ENCODE measurements at regions not wholly inside any gene's neighbourhood (a gene's known extent, or its start where the extent isn't known, plus 50 kb on each side); places are given as distances from the start of the nearest gene placed in this dataset.
A peak's percentile ranks its signal among the peaks of the same experiment; 100 is the strongest.

DNA sequence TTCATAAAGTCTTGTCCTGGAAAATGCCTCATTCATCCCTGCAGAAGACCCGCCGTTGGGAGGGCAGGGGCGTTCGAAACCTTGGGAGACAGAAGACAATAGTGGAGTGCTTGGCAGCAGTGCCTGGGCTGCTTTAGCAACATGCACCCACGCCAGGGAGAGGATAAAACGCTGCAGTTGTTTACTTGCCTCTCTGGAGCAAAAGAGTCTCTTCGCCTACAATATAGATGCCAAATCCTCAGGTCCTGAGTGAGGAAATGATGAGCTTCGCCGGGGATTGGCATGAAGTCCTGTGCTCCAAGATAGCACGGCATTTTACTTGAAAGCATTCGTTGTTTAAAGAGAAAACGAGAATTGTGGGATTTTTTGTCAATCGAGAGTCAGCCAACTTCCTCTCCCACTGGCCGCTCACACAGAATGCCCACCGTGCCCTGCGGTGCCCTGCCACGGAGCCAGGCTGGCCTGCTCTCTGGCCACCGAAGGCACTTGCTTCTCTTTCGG, 152.5 kb upstream of the POU3F3 start:
- peak; percentile 80 for DNase-seq (ENCODE audit: low spot score)

DNA sequence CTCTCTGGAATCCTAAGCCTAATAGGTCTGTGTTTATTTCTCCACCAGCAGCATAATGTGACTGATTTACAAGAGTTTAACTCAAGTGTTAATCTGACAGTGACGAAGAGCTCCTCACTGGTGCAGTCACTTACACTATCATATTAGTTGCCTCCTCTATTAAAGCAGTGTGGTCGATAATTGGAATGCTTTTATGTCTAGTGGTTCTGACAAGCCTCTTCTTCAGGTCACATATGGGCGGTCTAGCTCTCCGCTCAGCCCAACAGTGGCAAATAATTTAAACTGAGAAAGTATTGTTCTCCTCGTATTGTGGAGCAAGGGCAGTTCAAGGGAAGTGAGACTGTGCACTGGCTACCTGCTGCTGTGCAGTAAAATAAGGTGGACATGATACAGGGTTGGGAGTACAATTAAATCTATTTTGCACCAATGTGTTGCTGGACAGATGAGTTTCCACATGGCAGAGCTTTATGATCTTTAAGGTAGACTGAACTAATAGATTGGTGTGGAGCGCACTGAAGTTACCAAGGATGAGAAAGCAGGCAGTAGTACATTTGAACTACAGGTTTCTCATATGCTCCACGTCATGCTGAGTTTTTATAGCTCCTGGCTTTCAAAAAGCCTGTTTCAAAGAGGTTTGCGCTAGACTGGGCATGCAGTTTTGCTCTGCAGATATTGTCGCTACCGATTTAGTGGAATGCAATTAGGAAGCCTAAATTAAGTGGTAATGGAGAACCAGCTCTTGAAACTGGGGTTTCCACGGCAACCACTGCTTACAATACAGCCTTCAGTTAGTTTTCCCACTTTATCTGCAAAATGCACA, 151.7 kb upstream of the POU3F3 start:
- DNase-seq (ENCODE audit: low spot score) = peak; percentile 74

DNA sequence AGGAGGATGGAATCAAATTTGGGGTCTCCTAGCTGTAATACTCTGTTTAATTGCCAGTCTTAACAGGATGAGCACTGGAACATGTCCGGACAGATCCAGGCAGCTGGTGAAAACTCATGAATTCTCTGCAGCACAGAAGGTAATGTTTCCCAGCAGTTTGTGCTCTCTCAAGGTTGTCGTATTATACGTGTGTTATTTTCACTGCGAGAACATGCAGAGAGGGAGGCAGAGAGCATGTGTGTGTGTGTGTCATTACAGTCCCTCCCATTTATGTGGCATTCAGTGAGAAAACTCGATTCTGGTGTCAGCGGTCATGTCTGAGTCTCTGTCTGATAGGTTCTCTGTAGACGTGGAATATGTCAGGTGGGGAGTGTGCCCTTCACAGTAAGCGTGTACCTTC, 150.2 kb upstream of the POU3F3 start:
- no peak for DNase-seq (ENCODE audit: low spot score)

DNA sequence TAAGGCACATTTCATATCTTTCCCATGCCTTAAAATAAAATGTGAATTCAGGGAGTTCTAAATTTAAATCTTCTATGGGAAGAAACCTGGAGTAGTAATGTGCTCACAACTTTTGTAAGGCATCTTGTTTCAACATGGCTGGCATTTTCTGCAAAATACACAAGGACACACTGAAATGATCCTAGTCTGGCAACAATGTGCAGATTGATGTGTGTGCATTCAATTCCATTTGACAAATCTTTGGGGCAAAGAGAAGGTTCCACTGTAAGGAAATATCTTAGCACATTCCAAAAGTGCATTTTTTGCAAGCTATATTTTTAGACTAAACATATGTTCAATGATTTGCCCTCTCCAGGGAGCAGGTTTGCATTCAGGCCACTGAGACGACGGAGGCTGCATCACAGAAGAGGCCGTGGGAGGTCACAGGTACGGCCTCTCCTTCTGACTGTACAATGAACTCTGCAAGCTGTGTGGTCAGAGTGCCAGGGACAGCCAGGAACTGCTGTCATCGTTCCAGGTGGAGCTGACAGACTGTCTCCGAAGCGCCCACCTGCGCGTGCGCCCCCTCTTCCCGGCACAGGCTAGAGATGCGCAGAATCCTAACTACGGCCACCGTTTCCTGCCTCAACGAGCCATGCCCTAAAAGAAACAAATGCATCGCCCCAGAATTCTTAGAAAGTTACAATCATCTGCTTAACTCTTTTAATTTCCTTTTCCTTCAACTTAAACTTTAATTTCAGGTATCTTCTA, 149.2 kb upstream of the POU3F3 start:
- no peak for DNase-seq (ENCODE audit: low spot score)

DNA sequence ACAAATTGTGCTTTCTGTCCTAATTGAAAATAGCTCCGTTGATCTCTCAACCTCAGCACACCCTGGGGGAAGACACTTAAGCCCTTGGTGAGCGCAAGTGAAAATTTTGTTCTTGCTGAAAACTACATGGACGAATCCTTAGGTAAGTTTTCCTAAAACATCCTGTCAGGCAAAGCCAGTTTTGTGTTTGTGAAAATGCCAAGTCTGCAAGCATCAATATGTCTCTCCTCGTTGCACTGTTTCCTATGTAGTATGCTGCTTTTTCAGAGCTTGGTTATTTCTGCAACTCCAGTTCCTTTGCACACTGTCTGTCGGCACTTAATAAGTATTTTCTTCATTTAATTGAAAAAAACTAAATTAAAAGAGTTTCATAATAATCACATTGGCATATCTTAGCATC, 146.9 kb upstream of the POU3F3 start:
- DNase-seq (ENCODE audit: low spot score) = no peak

DNA sequence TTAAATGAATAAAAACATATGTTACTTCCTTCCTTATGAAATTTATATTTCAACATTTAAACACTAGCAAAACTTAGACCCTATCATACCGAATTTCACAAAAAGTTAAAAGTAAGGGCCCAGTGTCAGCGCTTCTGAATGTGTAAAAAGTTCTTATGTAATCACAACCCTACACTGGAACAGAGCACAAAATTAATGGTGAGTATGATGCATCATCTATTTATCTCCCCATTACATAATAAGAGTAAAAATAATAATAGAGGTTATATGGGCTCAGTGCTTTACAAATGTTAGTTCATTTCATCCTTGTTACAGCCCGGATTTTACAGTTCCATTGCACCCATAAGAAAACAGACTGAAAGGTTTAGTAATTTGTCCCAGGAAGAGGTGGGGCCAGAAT, 144.9 kb upstream of the POU3F3 start:
- no peak for DNase-seq (ENCODE audit: low spot score)

DNA sequence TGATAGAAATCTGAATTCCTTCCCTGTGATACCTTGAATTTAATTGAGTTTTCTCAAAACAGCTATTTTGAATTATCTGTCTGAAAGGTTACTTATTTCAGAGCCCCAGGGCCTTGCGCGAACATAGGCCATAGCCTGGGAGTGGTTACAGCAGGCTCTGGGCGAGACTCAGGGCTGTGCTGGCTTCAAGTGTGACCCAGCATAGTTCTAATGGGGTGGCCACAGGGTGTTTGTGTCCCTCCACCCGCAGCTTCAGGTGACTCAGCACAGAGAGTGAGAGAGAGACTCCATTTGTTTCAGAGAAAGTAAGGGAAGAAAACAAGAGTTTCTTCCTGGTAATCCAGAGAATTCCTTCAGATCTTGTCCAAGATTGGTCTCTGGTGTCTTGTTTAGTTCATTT, 137.9 kb upstream of the POU3F3 start:
- no peak for DNase-seq (ENCODE audit: low spot score)

DNA sequence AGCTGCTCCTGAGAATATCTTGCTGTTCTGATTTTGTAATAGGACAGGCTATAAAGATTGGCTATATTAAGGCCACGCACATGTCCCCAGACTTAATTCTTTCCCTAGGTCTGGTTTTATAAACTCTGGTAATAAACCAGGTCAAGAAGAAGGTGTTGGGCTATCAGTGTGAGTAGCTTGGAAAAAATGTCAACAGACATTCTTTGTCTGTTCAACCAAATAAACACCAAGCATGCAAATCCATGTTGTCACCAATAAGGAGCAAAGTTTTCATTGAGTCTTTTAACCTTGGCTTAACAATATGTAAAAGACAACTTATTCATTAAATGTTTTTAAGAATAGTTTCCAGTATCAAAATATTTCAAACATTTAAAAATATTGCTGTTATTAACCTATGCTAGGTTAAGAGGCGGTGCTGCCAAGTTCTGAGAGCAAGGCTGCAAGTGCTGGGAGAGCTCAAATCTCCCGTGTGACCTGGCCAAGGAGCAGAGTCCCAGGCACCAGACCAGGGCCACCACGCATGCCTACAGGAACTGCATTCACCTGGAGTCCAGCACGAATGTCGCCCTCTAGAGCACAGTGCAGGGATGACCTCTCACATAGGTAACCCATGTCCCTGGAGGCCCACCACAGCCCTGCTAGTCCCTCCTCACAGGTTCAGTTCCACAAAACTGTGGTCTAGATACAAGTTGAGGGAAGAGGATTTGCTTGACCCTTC, 120.5 kb upstream of the POU3F3 start:
- no peak for DNase-seq (ENCODE audit: low spot score)

DNA sequence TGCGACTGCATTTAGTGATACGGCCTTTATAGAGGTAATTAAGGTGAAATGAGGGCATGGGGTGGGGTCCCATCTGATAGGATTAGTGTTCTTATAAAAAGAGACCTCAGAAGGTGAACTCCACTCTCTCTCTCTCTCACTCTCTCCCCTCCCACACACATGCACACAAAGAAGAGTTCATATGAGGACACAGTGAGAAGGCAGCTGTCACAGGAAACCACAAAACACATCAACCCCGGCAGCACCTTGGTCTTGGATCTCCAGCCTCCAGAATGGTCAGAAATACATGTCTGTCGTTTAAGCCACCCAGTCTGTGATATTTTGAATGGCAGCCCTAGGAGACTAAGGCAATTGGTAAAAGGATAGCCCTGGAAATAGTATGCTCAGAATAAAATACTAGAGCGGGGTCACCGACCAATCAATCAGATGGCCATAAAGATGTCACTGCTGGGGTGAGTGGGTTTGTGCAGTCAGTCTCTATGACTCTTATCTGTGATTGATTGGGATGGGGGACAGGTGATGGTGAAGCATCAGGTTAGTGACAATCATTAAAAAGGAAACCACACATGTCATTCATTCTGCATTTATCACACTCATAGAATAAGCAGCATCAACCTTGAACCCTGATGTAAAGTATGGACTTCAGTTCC, 118.9 kb upstream of the POU3F3 start:
- no peak for DNase-seq (ENCODE audit: low spot score)

DNA sequence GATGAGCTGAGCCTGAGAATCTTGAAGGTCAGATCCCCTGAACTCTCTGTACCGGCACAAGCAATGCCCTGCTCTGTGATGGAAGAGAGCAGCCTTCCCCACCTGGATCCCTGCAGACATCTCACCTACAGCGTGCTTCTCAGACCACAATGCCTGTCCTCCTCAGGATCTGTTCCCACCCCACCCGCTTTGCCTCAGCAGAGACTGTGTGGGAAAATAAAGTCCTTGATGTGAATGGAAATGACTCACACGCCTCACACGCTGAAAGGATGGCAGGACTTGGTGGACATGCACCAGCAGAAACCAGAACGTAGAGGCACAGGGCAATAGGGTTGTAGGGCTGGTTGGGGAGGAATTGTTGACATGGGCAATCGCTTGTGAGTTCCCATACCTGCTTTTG, 117.9 kb upstream of the POU3F3 start:
- DNase-seq (ENCODE audit: low spot score) = no peak

DNA sequence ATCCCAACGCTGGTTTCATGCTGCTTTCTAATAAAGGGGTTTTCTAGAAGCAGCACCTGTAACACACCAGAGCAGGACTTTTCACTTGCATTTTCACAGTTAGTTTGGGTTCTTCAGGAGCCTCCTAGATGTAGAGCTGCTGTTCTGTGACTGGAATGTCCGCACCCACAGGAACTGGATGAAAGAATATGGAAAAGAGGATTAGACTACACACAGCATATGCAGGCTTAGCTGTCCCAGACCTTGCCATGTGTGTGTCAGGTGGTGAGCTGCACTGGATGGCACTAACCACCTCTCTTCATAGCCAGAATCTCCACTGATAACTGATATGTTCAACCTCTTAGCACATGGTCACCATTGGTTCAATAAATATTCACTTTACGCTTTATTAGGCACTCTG, 112.1 kb upstream of the POU3F3 start:
- no peak for DNase-seq (ENCODE audit: low spot score)

DNA sequence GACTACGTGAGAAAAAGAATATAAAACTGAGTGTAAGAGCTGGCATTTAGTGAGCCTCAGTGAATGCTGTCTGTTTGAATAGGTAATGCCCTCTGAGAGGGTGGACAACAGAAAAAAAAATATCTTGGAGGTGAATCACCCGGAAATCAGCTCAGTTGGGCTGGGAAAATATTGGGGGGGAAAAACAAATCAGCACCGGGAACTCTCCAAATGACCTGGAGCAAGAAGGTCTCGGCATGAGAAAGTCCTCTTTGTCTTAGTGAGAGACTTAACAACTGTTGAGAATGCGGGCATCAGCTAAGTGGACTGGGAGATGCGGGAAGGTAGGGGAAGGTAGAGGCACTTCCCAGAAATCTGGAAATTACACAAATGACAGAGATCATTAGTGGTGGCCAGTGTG, 109.4 kb upstream of the POU3F3 start:
- DNase-seq (ENCODE audit: low spot score) = no peak

DNA sequence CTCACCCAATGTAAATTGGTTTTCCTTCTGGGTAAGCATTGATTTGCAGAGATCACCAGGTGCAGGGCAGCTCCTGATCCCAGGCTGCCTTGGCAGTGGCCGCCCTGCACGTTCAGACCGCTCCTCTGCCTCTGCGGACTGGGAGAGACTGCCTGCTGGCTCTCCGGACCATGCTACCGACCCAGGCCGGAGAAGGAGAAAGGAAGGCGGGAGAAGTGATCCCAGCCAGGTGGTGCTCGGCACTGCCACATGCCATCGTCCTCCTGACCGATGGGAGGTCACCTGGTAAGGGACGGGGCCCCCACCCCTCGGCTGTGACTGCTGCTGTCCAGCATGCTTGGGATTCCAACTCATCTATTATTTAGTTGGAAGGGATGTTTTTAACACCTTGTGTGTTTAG, 108.1 kb upstream of the POU3F3 start:
- DNase-seq (ENCODE audit: low spot score) = no peak

DNA sequence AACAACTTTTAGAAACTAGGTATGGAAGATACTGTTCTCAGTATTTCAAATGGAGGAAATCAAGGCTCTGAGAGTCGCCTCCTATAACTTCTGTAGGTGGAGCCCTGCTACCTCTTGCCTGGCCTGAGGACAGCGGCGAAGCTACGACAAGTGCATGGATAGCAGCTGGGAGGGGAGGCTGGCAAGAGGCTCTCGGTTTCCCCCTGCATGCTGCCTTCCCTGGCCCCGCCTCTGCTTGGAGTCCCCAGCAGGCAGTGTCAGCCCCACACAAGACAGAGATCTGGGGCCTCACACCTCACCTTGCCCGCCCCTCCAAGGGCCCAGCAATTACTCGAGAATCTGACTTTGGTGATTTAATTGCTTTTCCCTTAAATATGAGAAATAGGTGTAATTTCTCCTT, 107.6 kb upstream of the POU3F3 start:
- DNase-seq (ENCODE audit: low spot score) = no peak

DNA sequence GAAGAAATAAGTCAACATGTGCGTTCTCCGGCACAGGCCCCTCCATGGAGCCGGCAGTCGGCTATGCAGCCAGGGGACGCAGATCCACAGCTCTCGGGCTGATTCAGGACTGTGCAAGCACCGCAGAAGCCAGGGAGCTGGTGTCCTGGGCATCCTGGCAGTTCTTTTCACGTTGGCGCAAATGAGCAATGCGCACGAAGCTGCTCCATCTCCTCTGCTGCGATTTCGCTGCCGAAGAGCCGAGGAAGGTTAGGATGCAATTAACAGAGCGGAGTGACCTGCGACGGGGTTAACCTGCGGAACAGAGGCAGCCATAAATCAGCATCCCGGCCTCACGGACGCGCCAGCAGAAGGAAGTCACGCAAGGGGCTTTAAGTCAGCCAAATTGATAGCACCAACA, 107.1 kb upstream of the POU3F3 start:
- DNase-seq (ENCODE audit: low spot score) = no peak

DNA sequence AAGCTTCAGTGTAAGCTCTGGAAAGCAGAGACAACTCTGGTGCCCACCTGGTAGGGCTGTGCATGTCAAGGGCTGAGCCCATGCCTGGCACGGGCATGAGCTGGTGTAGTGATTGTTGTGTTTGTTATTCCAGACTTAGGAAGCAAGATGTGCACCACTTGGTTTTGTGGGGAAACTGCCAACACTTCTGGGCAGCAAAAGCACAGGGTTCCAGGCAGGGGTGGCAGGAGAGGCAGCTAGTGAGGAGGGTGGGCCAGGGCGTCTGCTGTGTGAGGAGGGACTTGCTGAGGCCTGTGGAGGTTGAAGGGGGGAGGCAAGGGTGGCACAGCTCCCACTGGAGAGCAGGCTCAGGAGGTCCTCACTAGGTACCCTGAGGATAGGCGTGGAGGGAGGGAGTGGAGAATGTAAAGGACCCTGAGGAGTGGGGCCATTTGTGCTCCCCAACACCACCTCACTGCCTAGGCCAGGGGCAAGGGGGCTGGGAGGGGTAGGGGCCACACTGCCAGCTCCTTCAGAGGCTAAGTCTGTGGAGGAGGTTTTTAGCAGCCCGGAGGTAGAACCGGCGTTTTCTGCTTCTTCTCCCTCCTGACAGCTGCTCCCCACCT, 104.0 kb upstream of the POU3F3 start:
- peak; percentile 24 for DNase-seq (ENCODE audit: low spot score)

DNA sequence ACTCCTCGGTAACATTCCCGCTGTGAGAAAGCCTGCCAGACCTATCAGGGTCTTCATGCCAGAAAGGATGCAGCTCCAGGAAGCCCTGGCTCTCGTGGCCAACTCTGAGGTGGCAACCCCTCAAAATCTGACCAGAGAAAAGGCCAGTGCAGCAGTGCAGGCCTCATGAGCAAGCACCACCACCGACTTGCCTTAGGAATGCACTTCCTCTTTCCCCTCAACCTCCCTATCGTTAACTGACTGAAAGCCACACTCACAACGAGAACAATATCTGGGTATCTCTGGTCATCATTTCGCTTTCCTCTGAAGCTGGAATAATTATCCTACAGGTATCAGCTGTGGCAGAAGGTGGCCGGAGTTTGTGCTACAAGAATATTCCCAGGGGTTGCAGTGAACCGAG, 101.4 kb upstream of the POU3F3 start:
- DNase-seq (ENCODE audit: low spot score) = no peak

DNA sequence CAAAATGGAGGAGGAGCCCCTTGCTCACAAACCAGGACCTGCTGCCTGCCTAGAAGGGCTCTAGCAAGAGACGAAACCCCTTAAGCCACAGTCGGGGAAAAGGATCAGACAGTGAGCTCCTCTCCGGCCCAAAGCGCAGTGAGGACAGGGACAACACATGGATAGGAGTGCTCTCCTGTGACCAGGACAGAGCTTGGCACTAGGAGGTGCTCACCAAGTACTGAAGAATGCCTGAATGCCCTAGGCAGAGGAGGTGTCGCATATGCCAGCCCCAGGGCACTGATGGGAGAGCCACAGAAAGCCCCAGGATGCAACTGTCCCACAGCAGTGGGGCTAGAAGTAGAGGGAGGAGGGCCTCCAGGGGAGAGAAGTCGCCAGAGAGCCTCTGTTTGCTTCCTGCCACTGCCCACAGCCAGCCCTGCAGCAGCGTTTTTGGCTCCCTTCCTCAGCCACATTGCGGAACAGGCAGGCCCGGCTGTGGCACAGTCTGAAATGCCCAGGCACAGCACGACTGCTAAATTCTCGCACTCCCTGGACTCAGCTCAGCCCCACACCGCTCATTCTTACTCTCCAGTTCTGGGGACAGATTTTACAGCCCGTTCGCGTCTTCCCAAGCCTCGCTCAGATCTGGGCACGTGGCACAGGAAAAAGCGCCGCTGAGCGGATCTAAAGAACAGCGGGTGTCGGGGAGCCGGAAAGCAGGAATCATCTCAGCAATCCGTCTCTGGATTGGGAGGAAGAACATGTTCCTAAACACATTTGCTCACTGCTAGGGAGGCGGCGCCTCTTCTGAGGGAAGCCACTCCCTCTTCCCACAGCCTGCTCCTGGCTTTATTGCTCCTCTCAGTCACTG, 98.7 kb upstream of the POU3F3 start:
- DNase-seq (ENCODE audit: low spot score) = peak; percentile 81

DNA sequence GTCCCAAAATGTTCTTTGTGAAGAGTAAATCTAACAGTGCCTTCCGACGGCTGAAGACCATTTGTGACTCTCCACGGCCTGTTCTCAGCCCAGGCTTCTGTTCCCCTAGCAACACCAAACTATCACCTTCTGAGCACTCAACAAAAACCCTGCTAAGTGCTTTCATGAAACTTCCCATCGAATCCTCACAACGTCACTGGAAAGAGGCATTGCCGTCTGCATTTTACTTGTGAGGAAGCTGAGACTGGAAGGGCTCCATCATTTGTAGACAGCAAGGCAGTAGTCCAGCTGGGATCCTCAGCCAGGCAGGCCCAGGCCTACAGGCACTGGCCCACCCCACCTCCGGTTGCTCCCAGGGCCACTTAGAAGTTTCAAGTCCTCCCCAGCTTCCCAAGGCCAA, 97.8 kb upstream of the POU3F3 start:
- DNase-seq (ENCODE audit: low spot score) = no peak

DNA sequence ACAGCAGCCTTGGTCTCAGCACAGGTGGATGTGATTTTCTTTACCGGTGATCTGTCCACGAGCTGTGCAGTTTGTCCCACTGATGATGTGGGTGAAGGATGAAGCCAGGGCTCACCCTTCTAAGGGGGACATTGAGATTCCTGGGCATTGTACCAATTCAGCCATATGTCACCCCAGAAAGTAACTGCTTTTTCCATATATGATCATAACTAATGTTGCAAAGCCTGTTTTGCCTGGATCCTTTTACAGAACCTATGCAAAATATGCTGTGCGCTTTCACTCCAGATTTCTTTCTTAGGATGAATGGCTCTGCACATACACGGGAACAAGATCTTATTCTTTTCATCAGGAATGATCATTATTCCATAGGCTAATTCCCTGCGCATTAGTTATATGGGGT, 96.9 kb upstream of the POU3F3 start:
- DNase-seq (ENCODE audit: low spot score) = no peak

DNA sequence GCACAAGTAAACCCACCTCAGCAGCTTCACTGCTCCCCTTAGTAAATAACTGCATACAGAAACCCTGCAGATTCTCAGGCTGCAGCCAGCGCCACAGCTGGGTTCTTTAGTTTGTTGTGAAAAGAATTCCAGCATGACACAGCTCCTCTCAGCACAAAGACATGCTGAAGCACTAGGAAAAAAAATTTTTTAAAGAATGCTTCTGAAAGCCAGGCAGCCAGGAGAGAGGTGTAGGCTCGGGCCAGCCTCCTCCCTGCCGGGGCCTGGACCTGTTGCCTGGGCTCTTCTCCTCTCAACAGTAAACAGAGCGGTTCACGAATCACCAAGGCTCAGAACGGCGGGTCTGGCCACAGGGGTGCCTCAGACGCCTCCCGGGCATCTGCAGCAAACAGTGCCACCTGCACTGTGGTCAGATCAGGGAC, 95.7 kb upstream of the POU3F3 start:
- no peak for DNase-seq (ENCODE audit: low spot score)
